Breast epithelium (tissue), 4 donors: ENCODE measurements at regions not wholly inside any gene's neighbourhood (a gene's known extent, or its start where the extent isn't known, plus 50 kb on each side); places are given as distances from the start of the nearest gene placed in this dataset.

ENCODE experiments used
- DNase-seq, 2 donors: peaks; one replicate each; pipeline ENCODE4 v3.0.0-alpha.2; 2019; ENCODE audit warnings: low spot score in 2 of 2
- H3K27ac ChIP-seq, 2 donors: fragments of 200-600 bp; sonication (generic) in 1 of 2; one replicate each; pipeline ENCODE4 v1.5.1; 2016 to 2019; ENCODE audit warnings: mild to moderate bottlenecking in 1 of 2
- H3K27me3 ChIP-seq, 2 donors: fragments of 200-600 bp; sonication (generic) in 1 of 2; one replicate each; pipeline versions ENCODE4 v1.5.1 to v1.6.0; 2017 to 2019; ENCODE audit warnings: control low read depth in 1 of 2, mild to moderate bottlenecking in 1 of 2
- H3K36me3 ChIP-seq: fragments of 200-600 bp; one replicate; pipeline ENCODE4 v1.5.1; 2019
- H3K4me1 ChIP-seq, 2 donors: fragments of 200-600 bp; sonication (generic); one replicate each; pipeline ENCODE4 v1.5.1; 2016 to 2019; ENCODE audit warnings: control low read depth in 1 of 2
- H3K4me3 ChIP-seq, 3 donors: fragments of 200-600 bp; sonication (generic); 1 replicate in 2 of 3; 2 replicates in 1 of 3; pipeline ENCODE4 v1.5.1; 2016 to 2019; ENCODE audit warnings: mild to moderate bottlenecking in 3 of 3, moderate library complexity in 2 of 3
- H3K9me3 ChIP-seq, 2 donors: fragments of 200-600 bp; sonication (generic) in 1 of 2; one replicate each; pipeline ENCODE4 v1.5.1; 2016 to 2019; ENCODE audit warnings: control low read depth in 1 of 2
- CTCF ChIP-seq, 3 donors: fragments of 450-650 bp; IDR thresholded peaks; one replicate each; pipeline ENCODE4 v1.5.1; 2016 to 2017; ENCODE audit warnings: antibody characterized with exemption in 3 of 3, mild to moderate bottlenecking in 3 of 3, moderate library complexity in 3 of 3
- POLR2A ChIP-seq: fragments of 450-650 bp; IDR thresholded peaks from one replicate; pipeline ENCODE4 v1.6.1; 2016; ENCODE audit warnings: antibody characterized with exemption, mild to moderate bottlenecking, moderate library complexity
- POLR2AphosphoS5 ChIP-seq, 3 donors: sonication (generic); formaldehyde crosslinking; IDR thresholded peaks; one replicate each; pipeline ENCODE4 v1.6.1; 2017; ENCODE audit warnings: antibody characterized with exemption in 3 of 3
- intact Hi-C: fragments of 100-400 bp; cut with DNase I; formaldehyde crosslinking; loops from one replicate; pipeline ENCODE4 v1.15.1; 2023; ENCODE audit warnings: low total_unique reads

GRCh38 chr11:36779791-36780190 is 181.8 kb upstream of the RAG2 start:
- intact Hi-C loops: no loop called here
- TF ChIP-seq CTCF (IDR thresholded peaks at IDR 0.05) (no peak), POLR2AphosphoS5 (IDR thresholded peaks at IDR 0.05) (no peak), POLR2A (no peak)
- H3K9me3 ChIP-seq: no peaks in the 10 kb centered on the region
- H3K4me1 ChIP-seq: no peaks in the 10 kb centered on the region
- no peak for DNase-seq
- no peaks in the 10 kb centered on the region for H3K27me3 ChIP-seq
- H3K36me3 ChIP-seq: no peaks in the 10 kb centered on the region
- H3K4me3 ChIP-seq: no peak overlapping the region
- no peak overlapping the region for H3K27ac ChIP-seq

- Histone ChIP-seq H3K27me3 (no peaks in the 10 kb centered on the region), H3K4me3 (no peak overlapping the region), H3K4me1 (no peaks in the 10 kb centered on the region), H3K36me3 (no peaks in the 10 kb centered on the region), H3K9me3 (no peaks in the 10 kb centered on the region), H3K27ac (no peak overlapping the region)
- TF ChIP-seq POLR2AphosphoS5 (IDR thresholded peaks at IDR 0.05): no peak
- TF ChIP-seq POLR2A: no peak
- no peak for TF ChIP-seq CTCF (IDR thresholded peaks at IDR 0.05)
- intact Hi-C loops: no loop called here
- no peak for DNase-seq
Observed at GRCh38 chr11:36777311-36777710, 179.3 kb upstream of the RAG2 start.

- no peak overlapping the region for H3K27ac ChIP-seq
- no peak for TF ChIP-seq POLR2AphosphoS5 (IDR thresholded peaks at IDR 0.05)
- TF ChIP-seq CTCF (IDR thresholded peaks at IDR 0.05): no peak
- TF ChIP-seq POLR2A: no peak
- H3K4me1 ChIP-seq: no peaks in the 10 kb centered on the region
- intact Hi-C loops: no loop called here
- H3K4me3 ChIP-seq: no peak overlapping the region
- no peaks in the 10 kb centered on the region for H3K27me3 ChIP-seq
- no peaks in the 10 kb centered on the region for H3K36me3 ChIP-seq
- H3K9me3 ChIP-seq: no peaks in the 10 kb centered on the region
- no peak for DNase-seq
Observed at GRCh38 chr11:36775756-36776155, 177.7 kb upstream of the RAG2 start.

- H3K9me3 ChIP-seq: no peaks in the 10 kb centered on the region
- H3K27ac ChIP-seq: no peak overlapping the region
- TF ChIP-seq POLR2A (no peak), CTCF (IDR thresholded peaks at IDR 0.05) (no peak), POLR2AphosphoS5 (IDR thresholded peaks at IDR 0.05) (no peak)
- no peak overlapping the region for H3K4me3 ChIP-seq
- H3K4me1 ChIP-seq: no peaks in the 10 kb centered on the region
- no peaks in the 10 kb centered on the region for H3K36me3 ChIP-seq
- DNase-seq: no peak
- H3K27me3 ChIP-seq: no peaks in the 10 kb centered on the region
- intact Hi-C loops: no loop called here
Observed at GRCh38 chr11:36775130-36775529, 177.1 kb upstream of the RAG2 start.

GRCh38 chr11:36774603-36775002 is 176.6 kb upstream of the RAG2 start:
- H3K36me3 ChIP-seq: no peaks in the 10 kb centered on the region
- H3K9me3 ChIP-seq: no peaks in the 10 kb centered on the region
- intact Hi-C loops: no loop called here
- no peaks in the 10 kb centered on the region for H3K27me3 ChIP-seq
- no peaks in the 10 kb centered on the region for H3K4me1 ChIP-seq
- no peak overlapping the region for H3K4me3 ChIP-seq
- DNase-seq: no peak
- H3K27ac ChIP-seq: no peak overlapping the region
- TF ChIP-seq CTCF (IDR thresholded peaks at IDR 0.05) (no peak), POLR2AphosphoS5 (IDR thresholded peaks at IDR 0.05) (no peak), POLR2A (no peak)
